IMR-90 (cell line): ENCODE measurements at regions not wholly inside any gene's neighbourhood (a gene's known extent, or its start where the extent isn't known, plus 50 kb on each side); places are given as distances from the start of the nearest gene placed in this dataset.
"Not testable (repeated sequence)": the region's sequence is repeated elsewhere in the genome, so short reads cannot be mapped to it uniquely, and the experiment has no call there.

Experiments
- ATAC-seq: fragments of 200-7000 bp; cut with Tn5 transposase; 2 replicates; pipeline ENCODE4 v1.9.1; 2020; ENCODE audit warnings: low read depth, mild to moderate bottlenecking, moderate library complexity
- BruUV-seq: library from RNA; stranded (reverse); fragments of 400-500 nt; replicated peaks from 2 replicates; lab custom pipeline; 2021; lab: Mats Ljungman, UMichigan
- CTCF ChIA-PET: fragments of 300-600 bp; formaldehyde crosslinking; extraction: SDS; loops from one replicate; lab custom pipeline; 2021; ENCODE audit warnings: antibody characterized with exemption; lab: Yijun Ruan, JAX
- POLR2A ChIA-PET: fragments of 300-600 bp; sonication (Branson Sonifier 250); formaldehyde crosslinking; loops from one replicate; lab custom pipeline; 2022; ENCODE audit warnings: antibody characterized with exemption; ENCODE audit not compliant: unreplicated experiment; lab: Charles Lee
- DNase-seq: peaks from one replicate; pipeline ENCODE4 v3.0.0; 2013
- H2AFZ ChIP-seq: replicated peaks from 2 replicates; pipeline ENCODE3; 2013; ENCODE audit warnings: low read length, mild to moderate bottlenecking; ENCODE audit not compliant: poor library complexity
- H2AK5ac ChIP-seq: 2 replicates; pipeline ENCODE4 v1.6.1; 2013; ENCODE audit warnings: low read depth, low read length, inconsistent platforms
- H2AK9ac ChIP-seq: replicated peaks from 2 replicates; pipeline ENCODE3; 2013; ENCODE audit warnings: mild to moderate bottlenecking, low read depth, low read length, moderate library complexity; ENCODE audit not compliant: poor library complexity
- H2BK120ac ChIP-seq: 2 replicates; pipeline ENCODE4 v1.6.1; 2013; ENCODE audit warnings: low read depth, low read length, inconsistent platforms
- H2BK15ac ChIP-seq: 3 replicates; pipeline ENCODE4 v1.6.1; 2013; ENCODE audit warnings: low read depth, low read length, inconsistent platforms
- H2BK20ac ChIP-seq: 2 replicates; pipeline ENCODE4 v1.6.1; 2013; ENCODE audit warnings: low read depth, mild to moderate bottlenecking, inconsistent platforms, low read length, moderate library complexity
- H2BK5ac ChIP-seq: 2 replicates; pipeline ENCODE4 v1.6.1; 2013; ENCODE audit warnings: mild to moderate bottlenecking, low read depth, low read length, inconsistent platforms; ENCODE audit not compliant: poor library complexity, severe bottlenecking
- H3K14ac ChIP-seq: replicated peaks from 2 replicates; pipeline ENCODE4 v1.6.1; 2013; ENCODE audit warnings: low read depth, low read length, inconsistent platforms
- H3K18ac ChIP-seq: 2 replicates; pipeline ENCODE4 v1.6.1; 2013; ENCODE audit warnings: low read depth, low read length, control low read depth
- H3K23ac ChIP-seq: 2 replicates; pipeline ENCODE4 v1.6.1; 2013; ENCODE audit warnings: low read depth, low read length, inconsistent platforms
- H3K27ac ChIP-seq: 2 replicates; pipeline ENCODE4 v1.5.1; 2013; ENCODE audit warnings: mild to moderate bottlenecking, control low read depth, low read length; ENCODE audit not compliant: insufficient read depth
- H3K27me3 ChIP-seq: 2 replicates; pipeline ENCODE4 v1.6.1; 2013; ENCODE audit warnings: low read length; ENCODE audit not compliant: control insufficient read depth, insufficient read depth
- H3K36me3 ChIP-seq: 2 replicates; pipeline ENCODE4 v1.6.1; 2013; ENCODE audit warnings: low read length, mixed read lengths; ENCODE audit not compliant: control insufficient read depth, insufficient read depth
- H3K4ac ChIP-seq: 2 replicates; pipeline ENCODE4 v1.6.1; 2013; ENCODE audit warnings: low read depth, low read length, inconsistent platforms
- H3K4me1 ChIP-seq: 2 replicates; pipeline ENCODE4 v1.6.1; 2013; ENCODE audit warnings: low read length, mixed read lengths; ENCODE audit not compliant: control insufficient read depth, insufficient read depth
- H3K4me2 ChIP-seq: 2 replicates; pipeline ENCODE4 v1.6.1; 2013; ENCODE audit warnings: low read depth, mild to moderate bottlenecking, control low read depth, low read length, moderate library complexity
- H3K4me3 ChIP-seq: 2 replicates; pipeline ENCODE4 v1.5.1; 2013; ENCODE audit warnings: low read depth, mild to moderate bottlenecking, control low read depth, low read length, moderate library complexity; ENCODE audit not compliant: insufficient read depth
- H3K56ac ChIP-seq: 2 replicates; pipeline ENCODE4 v1.6.1; 2013; ENCODE audit warnings: low read length, inconsistent platforms; ENCODE audit not compliant: insufficient read depth; ENCODE audit errors: extremely low read depth
- H3K79me1 ChIP-seq, 2 experiments: 2 replicates each; pipeline ENCODE4 v1.6.1; 2013; ENCODE audit warnings: low read length in 2 of 2, inconsistent platforms in 1 of 2, low read depth in 1 of 2
- H3K9ac ChIP-seq: 2 replicates; pipeline ENCODE4 v1.6.1; 2013; ENCODE audit warnings: low read depth, low read length, control low read depth
- H3K9me1 ChIP-seq: 2 replicates; pipeline ENCODE4 v1.6.1; 2013; ENCODE audit warnings: low read length, inconsistent platforms; ENCODE audit not compliant: insufficient read depth
- H3K9me3 ChIP-seq: 2 replicates; pipeline ENCODE4 v1.6.1; 2013; ENCODE audit warnings: low read length; ENCODE audit not compliant: control insufficient read depth, insufficient read depth
- H4K20me1 ChIP-seq: 2 replicates; pipeline ENCODE4 v1.6.1; 2013; ENCODE audit warnings: low read length, inconsistent platforms; ENCODE audit not compliant: insufficient read depth
- H4K5ac ChIP-seq: 2 replicates; pipeline ENCODE4 v1.6.1; 2013; ENCODE audit warnings: mild to moderate bottlenecking, low read depth, low read length, control low read depth
- H4K8ac ChIP-seq, 2 experiments: 2 replicates each; pipeline ENCODE4 v1.6.1; 2013; ENCODE audit warnings: low read depth in 2 of 2, low read length in 2 of 2, control low read depth in 1 of 2, inconsistent platforms in 1 of 2
- H4K91ac ChIP-seq: 2 replicates; pipeline ENCODE4 v1.6.1; 2013; ENCODE audit warnings: low read depth, low read length, inconsistent platforms; ENCODE audit not compliant: insufficient read depth
- BHLHE40 ChIP-seq: fragments of 150-350 bp; IDR thresholded peaks from 2 replicates; pipeline ENCODE4 v1.6.1; 2016; ENCODE audit warnings: mild to moderate bottlenecking, low read depth, low read length
- CEBPB ChIP-seq: IDR thresholded peaks from 2 replicates; pipeline ENCODE4 v1.6.1; 2012; ENCODE audit warnings: low read depth, low read length, improper control_type of control experiment
- ELK1 ChIP-seq: fragments of 150-350 bp; IDR thresholded peaks from 2 replicates; pipeline ENCODE4 v1.6.1; 2016; ENCODE audit warnings: low read depth, mild to moderate bottlenecking, low read length, moderate library complexity, borderline replicate concordance
- FOS ChIP-seq: fragments of 150-350 bp; IDR thresholded peaks from 2 replicates; pipeline ENCODE4 v1.6.1; 2016; ENCODE audit warnings: low read depth, low read length
- MAFK ChIP-seq: IDR thresholded peaks from 2 replicates; pipeline ENCODE4 v1.6.1; 2012; ENCODE audit warnings: low read depth, low read length, improper control_type of control experiment
- POLR2A ChIP-seq: IDR thresholded peaks from 2 replicates; pipeline ENCODE4 v1.6.1; 2012; ENCODE audit warnings: mild to moderate bottlenecking, low read depth, low read length
- RAD21 ChIP-seq: IDR thresholded peaks from 2 replicates; pipeline ENCODE4 v1.6.1; 2012; ENCODE audit warnings: low read length, improper control_type of control experiment
- WGBS, 2 experiments: methylation state at CpG; one replicate each; pipeline versions ENCODE4 v1.1.5 to v1.1.7; 2013; ENCODE audit warnings: missing lambda C conversion rate in 2 of 2; ENCODE audit not compliant: insufficient read length in 1 of 2; ENCODE audit errors: extremely low coverage in 2 of 2; 5-methylcytosine and 5-hydroxymethylcytosine counted together
- dilution Hi-C: fragments of 300-500 bp; cut with HindIII; formaldehyde crosslinking; loops from one replicate; pipeline ENCODE4 v1.14.3; 2018; ENCODE audit warnings: low sequenced_read_pairs; ENCODE audit not compliant: unreplicated experiment
- in situ Hi-C: fragments of 300-500 bp; cut with MboI; formaldehyde crosslinking; loops from 3 replicates; pipeline ENCODE4 v1.14.3; 2019; ENCODE audit warnings: low sequenced_read_pairs, inconsistent platforms, mixed read lengths
- intact Hi-C: fragments of 100-400 bp; cut with micrococcal nuclease; formaldehyde crosslinking; loops from 2 replicates; pipeline ENCODE4 v1.10.0; 2022

GRCh38 chr1:56120021-56120420, 459.3 kb downstream of the PLPP3 start:
- H4K8ac ChIP-seq: no peak overlapping the region
- H2BK120ac ChIP-seq: no peak overlapping the region
- H3K56ac ChIP-seq: no peak overlapping the region
- POLR2A ChIA-PET: no interaction called here
- no peak overlapping the region for H3K4ac ChIP-seq
- intact Hi-C loops: no loop called here
- BruUV-seq: no TSS peak
- no peak overlapping the region for H4K5ac ChIP-seq
- ATAC-seq: peak; percentile 94
- H3K18ac ChIP-seq: no peak overlapping the region
- no peak overlapping the region for H3K27ac ChIP-seq
- H3K9ac ChIP-seq: no peak overlapping the region
- H3K4me2 ChIP-seq: 0 out of 2 replicates have a peak overlapping the region, but pooled peaks have one; percentile 14
- no peak overlapping the region for H2AK5ac ChIP-seq
- in situ Hi-C loops: no loop called here
- CTCF ChIA-PET: interaction anchor here (0.6 kb wide), 1 partner anchor 8 kb away, joined by 3 read pairs; no protein-coding TSS in a partner anchor
- peak; percentile 88 for DNase-seq
- no peak for TF ChIP-seq MAFK
- TF ChIP-seq POLR2A: no peak
- no peak for TF ChIP-seq BHLHE40
- TF ChIP-seq FOS: peak; percentile 40; the same call in 1 of the 2 replicates
- no peak for TF ChIP-seq RAD21
- TF ChIP-seq ELK1: no peak
- peak; percentile 47; the same call in 1 of the 2 replicates for TF ChIP-seq CEBPB
- no CpG with 5 or more reads among the region's 2 CpGs for WGBS, 2 experiments
- H2BK20ac ChIP-seq: no peak overlapping the region
- no peak overlapping the region for H3K4me3 ChIP-seq
- no peaks in the 10 kb centered on the region; the same call in 1 of the 2 replicates for H3K9me1 ChIP-seq
- dilution Hi-C loops: no loop called here
- no peak overlapping the region for H4K91ac ChIP-seq
- H2AFZ ChIP-seq: no peak overlapping the region
- H3K4me1 ChIP-seq: no peaks in the 10 kb centered on the region
- H3K27me3 ChIP-seq: no peaks in the 10 kb centered on the region
- no peaks in the 10 kb centered on the region for H3K36me3 ChIP-seq
- H3K14ac ChIP-seq: no peak overlapping the region
- no peak overlapping the region for H3K23ac ChIP-seq
- H3K9me3 ChIP-seq: no peaks in the 10 kb centered on the region
- H4K20me1 ChIP-seq: no peaks in the 10 kb centered on the region
- H2BK5ac ChIP-seq: no peak overlapping the region
- no peak overlapping the region for H2AK9ac ChIP-seq
- no peaks in the 10 kb centered on the region for H3K79me1 ChIP-seq
- no peak overlapping the region for H2BK15ac ChIP-seq

DNA sequence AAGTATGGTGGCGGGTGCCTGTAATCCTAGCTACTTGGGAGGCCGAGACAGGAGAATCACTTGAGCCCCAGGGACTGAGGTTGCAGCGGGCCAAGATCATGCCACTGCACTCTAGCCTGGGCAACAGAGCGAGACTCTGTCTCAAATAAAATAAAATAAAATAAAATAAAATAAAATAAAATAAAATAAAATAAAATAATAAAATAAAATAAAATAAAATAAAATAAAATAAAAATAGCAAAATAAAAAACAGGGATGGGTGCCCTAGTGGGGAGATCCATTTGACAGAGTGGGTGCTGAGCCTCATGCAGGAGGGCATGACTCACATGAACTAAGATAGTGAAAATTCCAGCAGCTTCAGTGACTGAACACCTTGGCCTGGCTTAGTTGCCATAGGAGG, 460.7 kb downstream of the PLPP3 start:
- Histone ChIP-seq H2AK9ac (peak overlapping the region; percentile 23), H3K4ac (0 out of 2 replicates have a peak overlapping the region, but pooled peaks have one; percentile 36), H3K18ac (0 out of 2 replicates have a peak overlapping the region, but pooled peaks have one; percentile 3), H2BK20ac (peak overlapping the region; percentile 37; the same call in 1 of the 2 replicates), H2AFZ (peak overlapping the region; percentile 23)
- H2BK120ac ChIP-seq, H3K79me1 ChIP-seq, ATAC-seq, H4K8ac ChIP-seq, H3K56ac ChIP-seq, H3K4me3 ChIP-seq, H4K5ac ChIP-seq, H3K9ac ChIP-seq, H4K20me1 ChIP-seq, H3K9me3 ChIP-seq, H3K4me2 ChIP-seq, H3K27ac ChIP-seq, H2BK5ac ChIP-seq, H2BK15ac ChIP-seq, intact Hi-C loops, H3K23ac ChIP-seq, BruUV-seq, CTCF ChIA-PET, POLR2A ChIA-PET, dilution Hi-C loops, in situ Hi-C loops, DNase-seq, H3K36me3 ChIP-seq, H3K27me3 ChIP-seq, H3K9me1 ChIP-seq, H3K4me1 ChIP-seq, H2AK5ac ChIP-seq, H4K91ac ChIP-seq, H3K14ac ChIP-seq: not testable (repeated sequence)
- WGBS, 2 experiments: no CpG with 5 or more reads among the region's 4 CpGs
